ENCODE measurements at regions not wholly inside any gene's neighbourhood (a gene's known extent, or its start where the extent isn't known, plus 50 kb on each side); places are given as distances from the start of the nearest gene placed in this dataset.

DNA sequence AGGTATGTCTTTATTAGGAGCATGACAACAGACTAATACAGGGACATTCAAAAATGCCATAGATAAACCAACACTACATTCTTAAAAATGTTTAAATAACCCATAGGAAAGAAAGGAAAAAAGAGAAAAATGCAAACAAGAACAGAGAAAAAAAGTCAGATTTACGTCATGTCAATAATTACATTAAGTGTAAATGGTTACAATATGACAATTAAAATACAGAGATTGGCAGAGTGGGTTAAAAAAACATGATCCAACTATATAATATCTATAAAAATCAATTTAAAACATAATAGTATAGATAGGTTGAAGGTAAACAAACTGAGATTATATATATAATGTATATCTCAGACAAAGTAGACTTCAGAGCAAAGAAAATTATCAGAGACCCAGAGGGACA lies 255.8 kb downstream of the ANAPC1 start:
- H3K4me3 ChIP-seq (replicated peaks in 1 of 4; ENCODE audit: control extremely low read depth in 1 of 4, insufficient read depth in 1 of 4, low read depth in 3 of 4, low read length in 4 of 4), result no peak overlapping the region
- DNase-seq (ENCODE audit: low read depth in 2 of 2), result no peak
- H3K9ac ChIP-seq (ENCODE audit: insufficient read depth, low read length), result no peak overlapping the region
- H2AFZ ChIP-seq (ENCODE audit: low read length), result no peak overlapping the region
- no peaks in the 10 kb centered on the region for H3K9me3 ChIP-seq (ENCODE audit: control insufficient read depth, insufficient read depth, low read depth, low read length)
- H3K27me3 ChIP-seq (ENCODE audit: control insufficient read depth, insufficient read depth, low read length), result no peaks in the 10 kb centered on the region
- no peak overlapping the region for H3K27ac ChIP-seq (ENCODE audit: insufficient read depth, low read length)
- no peaks in the 10 kb centered on the region for H3K36me3 ChIP-seq (ENCODE audit: control insufficient read depth, insufficient read depth, low read length)
- H3K4me1 ChIP-seq (ENCODE audit: control insufficient read depth, extremely low read depth, insufficient read depth, low read length), result no peaks in the 10 kb centered on the region
- H3K79me2 ChIP-seq (ENCODE audit: control insufficient read depth, insufficient read depth, low read length), result no peaks in the 10 kb centered on the region
- no peak for TF ChIP-seq EZH2 (IDR thresholded peaks at IDR 0.05; ENCODE audit: low read length, missing control alignments)
- TF ChIP-seq, protein P1, sequence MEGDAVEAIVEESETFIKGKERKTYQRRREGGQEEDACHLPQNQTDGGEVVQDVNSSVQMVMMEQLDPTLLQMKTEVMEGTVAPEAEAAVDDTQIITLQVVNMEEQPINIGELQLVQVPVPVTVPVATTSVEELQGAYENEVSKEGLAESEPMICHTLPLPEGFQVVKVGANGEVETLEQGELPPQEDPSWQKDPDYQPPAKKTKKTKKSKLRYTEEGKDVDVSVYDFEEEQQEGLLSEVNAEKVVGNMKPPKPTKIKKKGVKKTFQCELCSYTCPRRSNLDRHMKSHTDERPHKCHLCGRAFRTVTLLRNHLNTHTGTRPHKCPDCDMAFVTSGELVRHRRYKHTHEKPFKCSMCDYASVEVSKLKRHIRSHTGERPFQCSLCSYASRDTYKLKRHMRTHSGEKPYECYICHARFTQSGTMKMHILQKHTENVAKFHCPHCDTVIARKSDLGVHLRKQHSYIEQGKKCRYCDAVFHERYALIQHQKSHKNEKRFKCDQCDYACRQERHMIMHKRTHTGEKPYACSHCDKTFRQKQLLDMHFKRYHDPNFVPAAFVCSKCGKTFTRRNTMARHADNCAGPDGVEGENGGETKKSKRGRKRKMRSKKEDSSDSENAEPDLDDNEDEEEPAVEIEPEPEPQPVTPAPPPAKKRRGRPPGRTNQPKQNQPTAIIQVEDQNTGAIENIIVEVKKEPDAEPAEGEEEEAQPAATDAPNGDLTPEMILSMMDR (conservative IDR thresholded peaks at IDR 0.05 in 1 of 2, IDR thresholded peaks at IDR 0.05 in 1 of 2; ENCODE audit: low read depth in 1 of 2, low read length in 2 of 2), result no peak
- no peak overlapping the region for H3K4me2 ChIP-seq (ENCODE audit: extremely low read depth, insufficient read depth, low read length)
- no peaks in the 10 kb centered on the region for H4K20me1 ChIP-seq (ENCODE audit: control insufficient read depth, extremely low read depth, insufficient read depth, low read length)

- H3K9me3 ChIP-seq (ENCODE audit: control insufficient read depth, insufficient read depth, low read depth, low read length), result no peaks in the 10 kb centered on the region
- TF ChIP-seq, protein P1 (conservative IDR thresholded peaks at IDR 0.05 in 1 of 2, IDR thresholded peaks at IDR 0.05 in 1 of 2; ENCODE audit: low read depth in 1 of 2, low read length in 2 of 2), result no peak
- no peak for TF ChIP-seq EZH2 (IDR thresholded peaks at IDR 0.05; ENCODE audit: low read length, missing control alignments)
These were observed 254.0 kb downstream of the ANAPC1 start for GRCh38 chr2:111629983-111630382.

GRCh38 chr2:111632661-111633060 lies 251.3 kb downstream of the ANAPC1 start:
- no peak overlapping the region for H3K27ac ChIP-seq (ENCODE audit: insufficient read depth, low read length)
- no peak overlapping the region for H3K9ac ChIP-seq (ENCODE audit: insufficient read depth, low read length)
- H2AFZ ChIP-seq (ENCODE audit: low read length), result no peak overlapping the region
- H3K4me3 ChIP-seq (replicated peaks in 1 of 4; ENCODE audit: control extremely low read depth in 1 of 4, insufficient read depth in 1 of 4, low read depth in 3 of 4, low read length in 4 of 4), result no peak overlapping the region
- no peak for TF ChIP-seq EZH2 (IDR thresholded peaks at IDR 0.05; ENCODE audit: low read length, missing control alignments)
- TF ChIP-seq, protein P1 (conservative IDR thresholded peaks at IDR 0.05 in 1 of 2, IDR thresholded peaks at IDR 0.05 in 1 of 2; ENCODE audit: low read depth in 1 of 2, low read length in 2 of 2), result no peak
- H3K36me3 ChIP-seq (ENCODE audit: control insufficient read depth, insufficient read depth, low read length), result no peaks in the 10 kb centered on the region
- DNase-seq (ENCODE audit: low read depth in 2 of 2), result peak in 1 of 2 donors; percentile 55
- no peaks in the 10 kb centered on the region for H3K4me1 ChIP-seq (ENCODE audit: control insufficient read depth, extremely low read depth, insufficient read depth, low read length)
- no peaks in the 10 kb centered on the region for H3K79me2 ChIP-seq (ENCODE audit: control insufficient read depth, insufficient read depth, low read length)
- no peaks in the 10 kb centered on the region for H3K27me3 ChIP-seq (ENCODE audit: control insufficient read depth, insufficient read depth, low read length)
- H3K4me2 ChIP-seq (ENCODE audit: extremely low read depth, insufficient read depth, low read length), result no peak overlapping the region
- no peaks in the 10 kb centered on the region for H4K20me1 ChIP-seq (ENCODE audit: control insufficient read depth, extremely low read depth, insufficient read depth, low read length)
- no peaks in the 10 kb centered on the region for H3K9me3 ChIP-seq (ENCODE audit: control insufficient read depth, insufficient read depth, low read depth, low read length)

More at GRCh38 chr2:111629983-111630382, 254.0 kb downstream of the ANAPC1 start:
- Histone ChIP-seq H3K9ac (ENCODE audit: insufficient read depth, low read length) (no peak overlapping the region), H3K79me2 (ENCODE audit: control insufficient read depth, insufficient read depth, low read length) (no peaks in the 10 kb centered on the region), H2AFZ (ENCODE audit: low read length) (no peak overlapping the region), H3K4me1 (ENCODE audit: control insufficient read depth, extremely low read depth, insufficient read depth, low read length) (no peaks in the 10 kb centered on the region), H4K20me1 (ENCODE audit: control insufficient read depth, extremely low read depth, insufficient read depth, low read length) (no peaks in the 10 kb centered on the region), H3K4me3 (replicated peaks in 1 of 4; ENCODE audit: control extremely low read depth in 1 of 4, insufficient read depth in 1 of 4, low read depth in 3 of 4, low read length in 4 of 4) (no peak overlapping the region), H3K4me2 (ENCODE audit: extremely low read depth, insufficient read depth, low read length) (no peak overlapping the region), H3K27ac (ENCODE audit: insufficient read depth, low read length) (no peak overlapping the region), H3K36me3 (ENCODE audit: control insufficient read depth, insufficient read depth, low read length) (no peaks in the 10 kb centered on the region), H3K27me3 (ENCODE audit: control insufficient read depth, insufficient read depth, low read length) (no peaks in the 10 kb centered on the region)
- no peak for DNase-seq (ENCODE audit: low read depth in 2 of 2)
